ACC112 (cell line): ENCODE measurements at regions not wholly inside any gene's neighbourhood (a gene's known extent, or its start where the extent isn't known, plus 50 kb on each side); places are given as distances from the start of the nearest gene placed in this dataset.
"Not testable (repeated sequence)": the region's sequence is repeated elsewhere in the genome, so short reads cannot be mapped to it uniquely, and the experiment has no call there.

ENCODE experiments used
- H2AFZ ChIP-seq: fragments of 200-600 bp; sonication (generic); one replicate; pipeline ENCODE4 v1.6.0; 2017; ENCODE audit warnings: antibody characterized with exemption, low read length; ENCODE audit not compliant: unreplicated experiment
- H3K27ac ChIP-seq: fragments of 200-600 bp; sonication (generic); 2 replicates; pipeline ENCODE4 v1.5.1; 2014; ENCODE audit warnings: low read depth, mild to moderate bottlenecking, antibody characterized with exemption, low read length, moderate library complexity
- H3K27me3 ChIP-seq: fragments of 200-600 bp; sonication (generic); 2 replicates; pipeline ENCODE4 v1.6.1; 2014; ENCODE audit warnings: mild to moderate bottlenecking, antibody characterized with exemption, low read length, moderate library complexity, mixed read lengths; ENCODE audit not compliant: insufficient read depth
- H3K36me3 ChIP-seq: fragments of 200-600 bp; sonication (generic); 2 replicates; pipeline ENCODE4 v1.6.1; 2016; ENCODE audit warnings: mild to moderate bottlenecking, antibody characterized with exemption, low read length, moderate library complexity, mixed read lengths; ENCODE audit not compliant: insufficient read depth
- H3K4me1 ChIP-seq: fragments of 200-600 bp; sonication (generic); one replicate; pipeline ENCODE4 v1.6.1; 2016; ENCODE audit warnings: low read length, mixed read lengths; ENCODE audit not compliant: insufficient read depth, unreplicated experiment, control insufficient read depth
- H3K4me3 ChIP-seq: fragments of 200-600 bp; sonication (generic); 2 replicates; pipeline ENCODE4 v1.5.1; 2014; ENCODE audit warnings: mild to moderate bottlenecking, low read depth, low read length
- H3K79me2 ChIP-seq: fragments of 200-600 bp; sonication (generic); one replicate; pipeline ENCODE4 v1.6.0; 2016; ENCODE audit warnings: low read length; ENCODE audit not compliant: control insufficient read depth, unreplicated experiment, insufficient read depth

GRCh38 chr9:31572190-31572589, 812.3 kb upstream of the ACO1 start:
- not testable (repeated sequence) for H3K4me1 ChIP-seq, H3K27me3 ChIP-seq, H3K79me2 ChIP-seq, H3K27ac ChIP-seq, H3K4me3 ChIP-seq, H3K36me3 ChIP-seq, H2AFZ ChIP-seq

GRCh38 chr9:31573561-31573960, 810.9 kb upstream of the ACO1 start:
- Histone ChIP-seq H3K4me1 (no peaks in the 10 kb centered on the region), H3K79me2 (no peaks in the 10 kb centered on the region), H3K27ac (no peak overlapping the region), H3K4me3 (no peak overlapping the region), H3K36me3 (no peaks in the 10 kb centered on the region), H3K27me3 (no peaks in the 10 kb centered on the region), H2AFZ (no peak overlapping the region)

GRCh38 chr9:31574006-31574765, 810.3 kb upstream of the ACO1 start:
- no peaks in the 10 kb centered on the region for H3K4me1 ChIP-seq
- no peak overlapping the region for H3K27ac ChIP-seq
- H3K27me3 ChIP-seq: no peaks in the 10 kb centered on the region
- H3K4me3 ChIP-seq: no peak overlapping the region
- no peaks in the 10 kb centered on the region for H3K79me2 ChIP-seq
- H3K36me3 ChIP-seq: no peaks in the 10 kb centered on the region
- H2AFZ ChIP-seq: no peak overlapping the region

- Histone ChIP-seq H3K79me2 (no peaks in the 10 kb centered on the region), H3K4me3 (no peak overlapping the region), H3K27me3 (no peaks in the 10 kb centered on the region), H2AFZ (no peak overlapping the region), H3K4me1 (no peaks in the 10 kb centered on the region), H3K27ac (no peak overlapping the region), H3K36me3 (no peaks in the 10 kb centered on the region)
Measured at GRCh38 chr9:31582071-31582470, 802.4 kb upstream of the ACO1 start.

- Histone ChIP-seq H3K4me1 (no peaks in the 10 kb centered on the region), H3K36me3 (no peaks in the 10 kb centered on the region), H3K79me2 (no peaks in the 10 kb centered on the region), H2AFZ (no peak overlapping the region), H3K27ac (no peak overlapping the region), H3K4me3 (no peak overlapping the region), H3K27me3 (no peaks in the 10 kb centered on the region)
Measured at GRCh38 chr9:31582561-31582960, 801.9 kb upstream of the ACO1 start.

GRCh38 chr9:31585158-31585557, 799.3 kb upstream of the ACO1 start:
- Histone ChIP-seq H3K79me2 (no peaks in the 10 kb centered on the region), H3K27me3 (no peaks in the 10 kb centered on the region), H3K27ac (no peak overlapping the region), H3K4me3 (no peak overlapping the region), H3K36me3 (no peaks in the 10 kb centered on the region), H3K4me1 (no peaks in the 10 kb centered on the region), H2AFZ (no peak overlapping the region)

- H3K4me3 ChIP-seq: no peak overlapping the region
- H3K4me1 ChIP-seq: no peaks in the 10 kb centered on the region
- H2AFZ ChIP-seq: no peak overlapping the region
- H3K27ac ChIP-seq: no peak overlapping the region
- no peaks in the 10 kb centered on the region for H3K79me2 ChIP-seq
- H3K36me3 ChIP-seq: no peaks in the 10 kb centered on the region
- H3K27me3 ChIP-seq: no peaks in the 10 kb centered on the region
Measured at GRCh38 chr9:31587146-31587545, 797.3 kb upstream of the ACO1 start.

- no peaks in the 10 kb centered on the region for H3K79me2 ChIP-seq
- no peak overlapping the region for H2AFZ ChIP-seq
- H3K36me3 ChIP-seq: no peaks in the 10 kb centered on the region
- no peaks in the 10 kb centered on the region for H3K4me1 ChIP-seq
- no peak overlapping the region for H3K4me3 ChIP-seq
- no peaks in the 10 kb centered on the region for H3K27me3 ChIP-seq
- no peak overlapping the region for H3K27ac ChIP-seq
Measured at GRCh38 chr9:31588006-31588405, 796.4 kb upstream of the ACO1 start.

GRCh38 chr9:31588756-31589155, 795.7 kb upstream of the ACO1 start:
- no peaks in the 10 kb centered on the region for H3K4me1 ChIP-seq
- no peaks in the 10 kb centered on the region for H3K36me3 ChIP-seq
- no peaks in the 10 kb centered on the region for H3K79me2 ChIP-seq
- no peak overlapping the region for H3K4me3 ChIP-seq
- H3K27me3 ChIP-seq: no peaks in the 10 kb centered on the region
- no peak overlapping the region for H3K27ac ChIP-seq
- H2AFZ ChIP-seq: no peak overlapping the region

GRCh38 chr9:31590091-31590490, 794.4 kb upstream of the ACO1 start:
- no peaks in the 10 kb centered on the region for H3K36me3 ChIP-seq
- H3K4me3 ChIP-seq: no peak overlapping the region
- H2AFZ ChIP-seq: no peak overlapping the region
- H3K27me3 ChIP-seq: no peaks in the 10 kb centered on the region
- no peaks in the 10 kb centered on the region for H3K79me2 ChIP-seq
- no peak overlapping the region for H3K27ac ChIP-seq
- H3K4me1 ChIP-seq: no peaks in the 10 kb centered on the region

- H3K4me1 ChIP-seq, H3K27ac ChIP-seq, H3K27me3 ChIP-seq, H3K4me3 ChIP-seq, H3K36me3 ChIP-seq, H3K79me2 ChIP-seq, H2AFZ ChIP-seq: not testable (repeated sequence)
Measured at GRCh38 chr9:31597086-31597485, 787.4 kb upstream of the ACO1 start.
